HEK293T (cell line): ENCODE measurements at regions not wholly inside any gene's neighbourhood (a gene's known extent, or its start where the extent isn't known, plus 50 kb on each side); places are given as distances from the start of the nearest gene placed in this dataset.

Experiments used
- CTCF ChIA-PET: fragments of 350-600 bp; formaldehyde crosslinking; extraction: SDS; loops from one replicate; lab custom pipeline; 2021; ENCODE audit warnings: antibody characterized with exemption, inconsistent platforms; lab: Yijun Ruan, JAX
- POLR2A ChIA-PET: fragments of 350-600 bp; formaldehyde crosslinking; extraction: SDS; loops from one replicate; lab custom pipeline; 2020; ENCODE audit warnings: antibody characterized with exemption, inconsistent platforms; lab: Yijun Ruan, JAX
- DNase-seq: peaks from one replicate; pipeline ENCODE4 v3.0.0; 2012; ENCODE audit warnings: mixed read lengths; ENCODE audit errors: extremely low spot score
- ARNT ChIP-seq: fragments of 450-650 bp; IDR thresholded peaks from 2 replicates; pipeline ENCODE4 v1.6.1; 2017; ENCODE audit warnings: mild to moderate bottlenecking
- BHLHE40 ChIP-seq: fragments of 450-650 bp; IDR thresholded peaks from 2 replicates; pipeline ENCODE4 v1.6.1; 2016; ENCODE audit warnings: mild to moderate bottlenecking, moderate library complexity, borderline replicate concordance
- CTBP1 ChIP-seq: fragments of 450-650 bp; IDR thresholded peaks from 2 replicates; pipeline ENCODE4 v1.6.1; 2016; ENCODE audit warnings: borderline replicate concordance
- ELF4 ChIP-seq: fragments of 450-650 bp; IDR thresholded peaks from 2 replicates; pipeline ENCODE4 v1.6.1; 2017; ENCODE audit warnings: antibody characterized with exemption
- FOXA1 ChIP-seq: fragments of 450-650 bp; IDR thresholded peaks from 2 replicates; pipeline ENCODE4 v1.6.1; 2016; ENCODE audit warnings: mild to moderate bottlenecking
- FOXK2 ChIP-seq: fragments of 450-650 bp; IDR thresholded peaks from 2 replicates; pipeline ENCODE4 v1.6.1; 2016; ENCODE audit warnings: mild to moderate bottlenecking
- FOXM1 ChIP-seq: fragments of 450-650 bp; IDR thresholded peaks from 2 replicates; pipeline ENCODE4 v1.6.1; 2017; ENCODE audit warnings: mild to moderate bottlenecking, borderline replicate concordance
- HDGF ChIP-seq: fragments of 450-650 bp; IDR thresholded peaks from 2 replicates; pipeline ENCODE4 v1.6.1; 2017; ENCODE audit warnings: antibody characterized with exemption, borderline replicate concordance
- L3MBTL2 ChIP-seq: fragments of 450-650 bp; conservative IDR thresholded peaks from 2 replicates; pipeline ENCODE4 v1.6.1; 2016; ENCODE audit warnings: mild to moderate bottlenecking
- LEF1 ChIP-seq: fragments of 450-650 bp; IDR thresholded peaks from 2 replicates; pipeline ENCODE4 v1.6.1; 2017; ENCODE audit warnings: mild to moderate bottlenecking, borderline replicate concordance
- NFRKB ChIP-seq: fragments of 450-650 bp; IDR thresholded peaks from 2 replicates; pipeline ENCODE4 v1.6.1; 2016; ENCODE audit warnings: mild to moderate bottlenecking, moderate library complexity
- PKNOX1 ChIP-seq: fragments of 450-650 bp; IDR thresholded peaks from 2 replicates; pipeline ENCODE4 v1.6.1; 2016
- SP1 ChIP-seq: fragments of 450-650 bp; IDR thresholded peaks from 2 replicates; pipeline ENCODE4 v1.6.1; 2017
- SUZ12 ChIP-seq: fragments of 450-650 bp; IDR thresholded peaks from 2 replicates; pipeline ENCODE4 v1.6.1; 2016; ENCODE audit warnings: mild to moderate bottlenecking
- TARDBP ChIP-seq: fragments of 450-650 bp; IDR thresholded peaks from 2 replicates; pipeline ENCODE4 v1.6.1; 2016
- ZNF384 ChIP-seq: fragments of 450-650 bp; IDR thresholded peaks from 2 replicates; pipeline ENCODE4 v1.6.1; 2016

GRCh38 chr18:56066524-56067213 lies 478.7 kb upstream of the TCF4 start:
- CTCF ChIA-PET, result interaction anchor here (0.6 kb wide), 1 partner anchor 211 kb away, joined by 5 read pairs; no protein-coding TSS in a partner anchor
- TF ChIP-seq NFRKB, result no peak
- POLR2A ChIA-PET, result no interaction called here
- DNase-seq, result no peak

DNA sequence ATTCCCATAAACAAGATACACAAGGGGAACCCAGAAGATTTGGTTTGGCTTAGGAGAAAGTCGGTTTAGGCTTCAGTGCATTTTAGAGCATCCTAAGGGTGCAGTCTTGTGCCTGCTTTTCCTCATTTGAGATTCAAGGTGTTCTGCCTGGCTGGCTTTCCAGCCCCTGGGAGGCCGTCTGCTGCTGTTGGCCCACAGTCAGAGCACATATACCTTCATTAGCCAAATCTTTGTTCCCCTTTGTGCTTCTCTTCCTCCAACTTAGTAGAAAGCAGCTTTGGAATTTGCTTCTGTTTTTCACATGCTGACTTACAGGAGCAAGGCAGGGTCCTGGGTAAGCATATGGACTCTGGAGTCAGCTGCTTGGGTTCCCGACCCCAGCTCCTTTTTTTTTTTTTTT lies 477.1 kb upstream of the TCF4 start:
- TF ChIP-seq SUZ12 (no peak), SP1 (no peak), PKNOX1 (no peak), TARDBP (no peak), CTBP1 (no peak), HDGF (no peak), FOXA1 (no peak), FOXM1 (no peak), ELF4 (no peak), BHLHE40 (no peak), L3MBTL2 (no peak), NFRKB (no peak), ARNT (no peak), FOXK2 (no peak), LEF1 (no peak)
- DNase-seq, result no peak
- CTCF ChIA-PET, result no interaction called here
- POLR2A ChIA-PET, result no interaction called here

GRCh38 chr18:56062931-56063330 lies 474.9 kb upstream of the TCF4 start:
- CTCF ChIA-PET, result no interaction called here
- POLR2A ChIA-PET, result no interaction called here
- no peak for DNase-seq
- TF ChIP-seq PKNOX1 (no peak), TARDBP (no peak), ELF4 (no peak), SUZ12 (no peak), SP1 (no peak), ARNT (no peak), L3MBTL2 (no peak), HDGF (no peak), ZNF384 (no peak), FOXM1 (no peak), BHLHE40 (no peak)

GRCh38 chr18:56060967-56061541 lies 473.1 kb upstream of the TCF4 start:
- ChIA-PET POLR2A (no interaction called here), CTCF (no interaction called here)
- TF ChIP-seq L3MBTL2, result no peak
- no peak for DNase-seq

DNA sequence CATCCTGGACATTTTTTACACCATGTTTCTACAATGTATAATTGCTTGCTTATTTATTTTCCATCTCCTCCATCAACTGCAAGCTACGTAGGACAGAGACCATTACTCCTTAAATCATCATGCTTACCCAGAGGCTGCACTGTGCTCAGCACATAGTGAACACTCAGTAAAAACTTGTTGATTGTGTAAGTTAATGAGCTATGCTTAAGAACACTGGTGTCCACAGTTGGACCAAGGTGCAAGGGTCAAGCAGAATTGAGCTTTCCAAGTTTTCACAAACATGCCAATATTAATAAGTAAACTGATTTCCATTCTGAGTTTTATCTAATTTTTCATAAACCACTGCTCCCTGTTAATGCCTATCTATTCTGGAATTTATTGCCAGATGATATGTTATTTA lies 464.2 kb upstream of the TCF4 start:
- TF ChIP-seq PKNOX1 (no peak), FOXK2 (no peak), NFRKB (no peak), L3MBTL2 (no peak), ELF4 (no peak), HDGF (no peak), TARDBP (no peak), ZNF384 (no peak)
- no peak for DNase-seq
- ChIA-PET CTCF (no interaction called here), POLR2A (no interaction called here)

GRCh38 chr18:56044239-56044638 lies 456.2 kb upstream of the TCF4 start:
- TF ChIP-seq TARDBP (no peak), L3MBTL2 (no peak), FOXK2 (no peak), LEF1 (no peak), ZNF384 (no peak), HDGF (no peak), FOXA1 (no peak), ARNT (no peak), PKNOX1 (no peak), FOXM1 (no peak), CTBP1 (no peak), ELF4 (no peak), SUZ12 (no peak), NFRKB (no peak)
- POLR2A ChIA-PET, result no interaction called here
- CTCF ChIA-PET, result no interaction called here
- DNase-seq, result no peak
